Common myeloid progenitor, CD34-positive (primary cell): ENCODE measurements at regions not wholly inside any gene's neighbourhood (a gene's known extent, or its start where the extent isn't known, plus 50 kb on each side); places are given as distances from the start of the nearest gene placed in this dataset.

ENCODE experiments used
- CTCF ChIA-PET: fragments of 350-600 bp; sonication (Branson Sonifier 250); formaldehyde crosslinking; loops from one replicate; lab custom pipeline; 2021; ENCODE audit warnings: antibody characterized with exemption; lab: Charles Lee
- POLR2A ChIA-PET: fragments of 350-600 bp; sonication (Branson Sonifier 250); formaldehyde crosslinking; loops from one replicate; lab custom pipeline; 2021; ENCODE audit warnings: antibody characterized with exemption; lab: Charles Lee
- DNase-seq, 3 donors: peaks; one replicate each; pipeline versions ENCODE4 v3.0.0 to v3.0.0-alpha.2; 2013
- H3K27ac ChIP-seq, 2 experiments: 1 replicate in 1 of 2; 2 replicates in 1 of 2; pipeline ENCODE4 v1.7.0; 2013; ENCODE audit warnings: inconsistent platforms in 2 of 2, low read length in 2 of 2, mild to moderate bottlenecking in 2 of 2, low read depth in 1 of 2, moderate library complexity in 1 of 2; ENCODE audit not compliant: severe bottlenecking in 2 of 2, insufficient read depth in 1 of 2, poor library complexity in 1 of 2
- H3K27me3 ChIP-seq, 5 experiments: replicated peaks in 2 of 5; 1 replicate in 3 of 5; 2 replicates in 2 of 5; pipeline versions ENCODE4 v1.6.1 to v1.7.0; 2013; ENCODE audit warnings: low read length in 4 of 5, mild to moderate bottlenecking in 2 of 5, moderate library complexity in 2 of 5, inconsistent platforms in 1 of 5; ENCODE audit not compliant: insufficient read depth in 5 of 5, control insufficient read depth in 4 of 5
- H3K36me3 ChIP-seq, 4 experiments: 1 replicate in 2 of 4; 2 replicates in 2 of 4; pipeline versions ENCODE4 v1.6.1 to v1.7.0; 2013; ENCODE audit warnings: low read length in 3 of 4, control low read depth in 1 of 4, mild to moderate bottlenecking in 1 of 4; ENCODE audit not compliant: control insufficient read depth in 4 of 4, insufficient read depth in 4 of 4
- H3K4me1 ChIP-seq, 4 experiments: 1 replicate in 3 of 4; 2 replicates in 1 of 4; pipeline versions ENCODE4 v1.6.1 to v1.7.1; 2013; ENCODE audit warnings: low read length in 3 of 4, mild to moderate bottlenecking in 3 of 4, control low read depth in 1 of 4, inconsistent platforms in 1 of 4, moderate library complexity in 1 of 4; ENCODE audit not compliant: control insufficient read depth in 4 of 4, insufficient read depth in 4 of 4; ENCODE audit errors: control extremely low read depth in 1 of 4
- H3K4me3 ChIP-seq, 7 experiments: 1 replicate in 4 of 7; 2 replicates in 3 of 7; pipeline versions ENCODE4 v1.5.1 to v1.7.0; 2013; ENCODE audit warnings: mild to moderate bottlenecking in 7 of 7, low read length in 6 of 7, moderate library complexity in 6 of 7, inconsistent platforms in 2 of 7, low read depth in 2 of 7, control low read depth in 1 of 7; ENCODE audit not compliant: insufficient read depth in 4 of 7, control insufficient read depth in 1 of 7; ENCODE audit errors: extremely low read depth in 1 of 7
- H3K9me3 ChIP-seq, 5 experiments: 1 replicate in 4 of 5; 2 replicates in 1 of 5; pipeline versions ENCODE4 v1.6.1 to v1.7.1; 2013; ENCODE audit warnings: low read length in 4 of 5, mild to moderate bottlenecking in 2 of 5, inconsistent platforms in 1 of 5, low read depth in 1 of 5, moderate library complexity in 1 of 5; ENCODE audit not compliant: control insufficient read depth in 4 of 5, insufficient read depth in 2 of 5; ENCODE audit errors: control extremely low read depth in 1 of 5
- WGBS: methylation state at CpG from one replicate; pipeline ENCODE4 v1.1.5; 2013; ENCODE audit not compliant: insufficient coverage; 5-methylcytosine and 5-hydroxymethylcytosine counted together

DNA sequence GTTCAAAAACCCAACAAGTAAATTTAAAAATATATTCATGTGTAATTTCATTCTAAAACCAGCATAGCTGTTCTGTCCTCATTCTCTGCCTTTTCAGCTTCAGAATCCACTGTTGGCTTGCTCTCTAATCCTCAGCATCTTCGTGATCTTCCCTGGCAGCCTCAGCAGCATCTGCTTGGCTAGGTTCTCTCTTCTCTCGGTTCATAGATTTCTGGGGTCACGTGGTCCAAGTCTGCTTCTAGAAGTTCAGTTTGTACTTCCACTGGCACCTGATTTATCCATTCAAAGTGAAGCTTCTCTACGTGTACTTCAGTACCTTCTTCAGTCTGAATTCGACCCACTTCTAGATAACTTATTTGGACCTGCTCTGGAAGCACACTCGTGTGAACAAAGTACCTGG lies 245.7 kb downstream of the EPM2A start:
- no peak overlapping the region for H3K27ac ChIP-seq
- ChIA-PET POLR2A (no interaction called here), CTCF (no interaction called here)
- 96% methylated on average over 6 of the region's 6 CpGs for WGBS
- H3K4me1 ChIP-seq, result no peaks in the 10 kb centered on the region
- H3K36me3 ChIP-seq, result no peaks in the 10 kb centered on the region
- H3K9me3 ChIP-seq, result peaks cover 0 to 2% (median 0%) of the 10 kb centered on the region in 5 experiments
- no peaks in the 10 kb centered on the region for H3K27me3 ChIP-seq
- no peak for DNase-seq
- H3K4me3 ChIP-seq, result no peak overlapping the region

DNA sequence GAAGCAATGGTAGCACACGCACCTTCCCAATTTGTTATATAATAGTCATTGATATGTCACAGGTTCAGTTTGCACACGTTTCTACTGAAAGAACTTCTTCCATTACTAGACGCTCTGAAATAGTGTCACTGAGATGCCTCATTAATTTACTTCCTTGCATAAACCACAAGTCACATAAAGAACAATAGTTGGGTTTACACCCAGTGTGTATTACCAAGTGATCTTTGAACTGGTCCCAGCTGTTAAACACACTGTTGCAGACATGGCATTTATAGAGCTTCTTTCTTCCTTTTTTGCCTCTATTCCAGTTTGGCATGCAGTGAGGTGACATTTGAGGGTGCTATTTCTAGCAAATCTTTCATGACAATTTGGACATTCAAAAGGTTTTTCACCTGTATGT lies 245.3 kb downstream of the EPM2A start:
- DNase-seq, result no peak
- ChIA-PET CTCF (no interaction called here), POLR2A (no interaction called here)
- no CpG with 5 or more reads among the region's 3 CpGs for WGBS
- Histone ChIP-seq H3K36me3 (no peaks in the 10 kb centered on the region), H3K9me3 (peaks cover 0 to 3% (median 0%) of the 10 kb centered on the region in 5 experiments), H3K4me3 (no peak overlapping the region), H3K27me3 (no peaks in the 10 kb centered on the region), H3K4me1 (no peaks in the 10 kb centered on the region), H3K27ac (no peak overlapping the region)

DNA sequence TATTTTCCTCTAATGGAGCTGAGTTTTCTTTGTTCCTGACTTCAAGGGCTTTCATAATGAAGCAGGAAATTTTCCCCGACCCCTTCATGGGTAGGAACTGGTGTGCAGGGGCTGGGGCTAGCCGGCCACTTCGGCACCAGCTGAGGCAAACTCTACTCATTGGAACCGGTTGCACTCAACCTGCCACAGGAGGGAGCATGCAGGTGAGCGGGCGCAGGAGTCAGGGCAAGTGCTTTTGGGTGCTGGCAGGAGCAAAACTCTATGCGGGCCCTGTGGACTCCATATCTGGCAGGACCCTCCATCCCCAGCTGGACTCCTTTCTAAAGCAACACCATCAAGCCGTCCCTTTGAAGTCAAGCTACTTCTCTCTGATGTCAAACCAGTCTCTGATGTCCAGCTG lies 244.2 kb downstream of the EPM2A start:
- Histone ChIP-seq H3K9me3 (peaks cover 0 to 7% (median 0%) of the 10 kb centered on the region in 5 experiments), H3K27me3 (no peaks in the 10 kb centered on the region), H3K4me3 (no peak overlapping the region), H3K36me3 (no peaks in the 10 kb centered on the region), H3K27ac (no peak overlapping the region), H3K4me1 (no peaks in the 10 kb centered on the region)
- CTCF ChIA-PET, result no interaction called here
- POLR2A ChIA-PET, result interaction anchor here (0.6 kb wide), 1 partner anchor 37 kb away, joined by 6 read pairs; no protein-coding TSS in a partner anchor
- 80% methylated on average over 7 of the region's 8 CpGs for WGBS
- DNase-seq, result no peak

DNA sequence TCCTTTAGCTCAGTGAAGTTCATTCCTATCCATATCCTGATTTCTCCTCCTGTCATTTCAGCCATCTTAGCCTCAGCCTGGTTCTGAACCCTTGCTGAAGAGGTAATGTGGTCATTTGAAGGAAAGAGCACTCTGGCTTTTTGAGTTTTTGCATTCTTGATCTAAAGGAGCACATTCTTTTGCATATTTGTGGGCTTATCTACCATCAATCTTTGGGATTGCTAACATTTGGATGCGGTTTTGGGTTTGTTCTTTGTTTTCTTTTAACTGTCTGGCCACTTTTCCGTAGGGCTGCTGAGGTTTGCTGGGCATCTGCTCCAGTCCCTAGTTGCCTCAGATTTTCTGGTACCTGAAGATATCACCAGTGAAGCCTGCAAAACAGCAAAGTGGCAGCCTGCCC lies 238.3 kb downstream of the EPM2A start:
- ChIA-PET POLR2A (no interaction called here), CTCF (no interaction called here)
- WGBS, result 0% methylated on average over 2 of the region's 2 CpGs
- Histone ChIP-seq H3K9me3 (peaks cover 0 to 7% (median 0%) of the 10 kb centered on the region in 5 experiments), H3K27ac (no peak overlapping the region), H3K36me3 (no peaks in the 10 kb centered on the region), H3K27me3 (no peaks in the 10 kb centered on the region), H3K4me3 (no peak overlapping the region), H3K4me1 (no peaks in the 10 kb centered on the region)
- DNase-seq, result no peak

DNA sequence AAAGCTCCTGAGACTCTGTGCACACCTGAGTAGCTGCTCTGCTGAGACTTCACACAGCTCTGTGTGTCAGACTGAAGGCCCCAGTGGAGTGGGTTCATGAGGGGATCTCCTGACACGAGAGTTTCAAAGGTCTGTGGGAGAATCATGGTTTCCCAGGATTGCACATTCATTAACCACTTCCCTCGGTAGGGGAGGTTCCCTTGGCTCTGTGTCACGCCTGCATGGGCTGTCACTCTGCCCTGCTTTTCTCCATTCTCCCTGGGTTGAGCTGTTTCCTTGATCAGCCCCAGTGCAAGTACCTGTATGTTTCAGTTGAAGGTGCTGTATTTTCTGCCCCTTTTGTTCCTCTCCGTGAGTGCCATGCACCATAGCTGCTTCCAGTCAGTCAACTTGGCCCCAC lies 236.9 kb downstream of the EPM2A start:
- H3K4me1 ChIP-seq, result no peaks in the 10 kb centered on the region
- H3K4me3 ChIP-seq, result no peak overlapping the region
- ChIA-PET POLR2A (no interaction called here), CTCF (no interaction called here)
- no peak overlapping the region for H3K27ac ChIP-seq
- no peaks in the 10 kb centered on the region for H3K27me3 ChIP-seq
- DNase-seq, result no peak
- 82% methylated on average over 4 of the region's 4 CpGs for WGBS
- peaks cover 0 to 7% (median 0%) of the 10 kb centered on the region in 5 experiments for H3K9me3 ChIP-seq
- no peaks in the 10 kb centered on the region for H3K36me3 ChIP-seq

DNA sequence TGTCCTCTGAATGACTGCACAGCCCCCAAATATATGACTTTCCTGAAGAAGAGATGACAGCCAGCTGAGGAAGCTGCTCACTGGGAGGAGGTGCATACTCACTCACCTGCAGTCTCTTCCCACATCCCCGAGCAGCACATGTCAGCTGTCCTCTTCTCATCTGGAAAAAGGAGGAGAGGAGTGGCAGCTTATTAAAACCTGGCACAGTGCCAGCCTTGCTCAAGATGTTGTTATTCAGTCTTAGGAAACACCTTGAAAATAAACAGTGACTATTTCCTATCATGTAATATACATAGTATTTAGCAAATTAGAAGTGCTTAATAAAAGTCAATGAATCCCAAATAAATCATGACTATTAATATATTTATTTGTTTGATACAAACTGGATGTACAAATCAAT lies 232.9 kb downstream of the EPM2A start:
- ChIA-PET CTCF (interaction anchor here (1.2 kb wide), 1 partner anchor 106 kb away, joined by 3 read pairs; no protein-coding TSS in a partner anchor), POLR2A (no interaction called here)
- H3K4me3 ChIP-seq, result no peak overlapping the region
- H3K27ac ChIP-seq, result no peak overlapping the region
- no peaks in the 10 kb centered on the region for H3K4me1 ChIP-seq
- no CpG with 5 or more reads among the region's 1 CpG for WGBS
- H3K27me3 ChIP-seq, result no peaks in the 10 kb centered on the region
- peaks cover 0 to 3% (median 0%) of the 10 kb centered on the region in 5 experiments for H3K9me3 ChIP-seq
- no peaks in the 10 kb centered on the region for H3K36me3 ChIP-seq
- DNase-seq, result no peak

DNA sequence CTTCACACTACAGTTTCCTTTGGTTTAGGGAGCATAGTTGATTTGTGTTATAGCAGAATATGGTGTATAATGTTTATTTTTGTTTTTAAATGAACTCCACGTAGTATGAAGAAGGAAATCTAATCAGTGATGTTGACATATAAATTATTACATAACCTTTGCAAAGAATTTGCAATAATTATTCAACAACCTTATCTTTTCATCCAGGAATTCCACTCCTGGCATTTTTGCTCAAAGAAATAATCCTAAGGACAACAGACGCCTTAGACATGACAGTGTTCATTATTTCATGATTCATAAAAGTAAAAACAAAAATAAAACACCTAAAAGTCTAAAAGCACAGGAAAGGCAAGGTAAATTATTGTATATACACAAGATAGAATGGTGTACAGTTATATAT lies 229.2 kb downstream of the EPM2A start:
- no peak for DNase-seq
- H3K4me1 ChIP-seq, result no peaks in the 10 kb centered on the region
- no peaks in the 10 kb centered on the region for H3K36me3 ChIP-seq
- peaks cover 1 to 23% (median 3%) of the 10 kb centered on the region in 5 experiments for H3K9me3 ChIP-seq
- H3K4me3 ChIP-seq, result no peak overlapping the region
- H3K27ac ChIP-seq, result no peak overlapping the region
- H3K27me3 ChIP-seq, result no peaks in the 10 kb centered on the region
- no CpG with 5 or more reads among the region's 2 CpGs for WGBS
- ChIA-PET POLR2A (no interaction called here), CTCF (no interaction called here)
